HG03159 (cell line): ENCODE measurements at regions not wholly inside any gene's neighbourhood (a gene's known extent, or its start where the extent isn't known, plus 50 kb on each side); places are given as distances from the start of the nearest gene placed in this dataset.
A peak's percentile ranks its signal among the peaks of the same experiment; 100 is the strongest.
"Not testable (repeated sequence)": the region's sequence is repeated elsewhere in the genome, so short reads cannot be mapped to it uniquely, and the experiment has no call there.

Experiments
- ATAC-seq: cut with Tn5 transposase; IDR thresholded peaks from one replicate; pipeline ENCODE4 v1.9.1; 2021; ENCODE audit warnings: mild to moderate bottlenecking, moderate library complexity; ENCODE audit not compliant: unreplicated experiment

- ATAC-seq: no peak
Measured at GRCh38 chr2:185984670-185985069, 246.1 kb downstream of the FSIP2 start.

DNA sequence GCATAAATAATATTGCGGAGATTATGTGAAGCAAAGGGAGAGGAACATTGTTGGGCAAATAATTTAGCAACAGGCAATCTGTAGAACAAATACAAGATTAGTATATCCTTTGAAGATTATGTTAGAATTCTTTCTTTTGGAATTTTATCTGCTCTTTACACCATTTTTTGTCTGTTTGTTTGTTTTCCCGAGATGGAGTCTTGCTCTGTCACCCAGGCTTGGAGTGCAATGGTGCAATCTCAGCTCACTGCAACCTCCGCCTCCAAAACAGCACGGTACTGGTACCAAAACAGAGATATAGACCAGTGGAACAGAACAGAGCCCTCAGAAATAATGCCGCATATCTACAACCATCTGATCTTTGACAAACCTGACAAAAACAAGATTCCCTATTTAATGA is 250.3 kb downstream of the FSIP2 start:
- ATAC-seq: not testable (repeated sequence)

- no peak for ATAC-seq
Measured at GRCh38 chr2:185990861-185991525, 252.4 kb downstream of the FSIP2 start.

- ATAC-seq: no peak
Measured at GRCh38 chr2:185998562-185999070, 260.0 kb downstream of the FSIP2 start.

DNA sequence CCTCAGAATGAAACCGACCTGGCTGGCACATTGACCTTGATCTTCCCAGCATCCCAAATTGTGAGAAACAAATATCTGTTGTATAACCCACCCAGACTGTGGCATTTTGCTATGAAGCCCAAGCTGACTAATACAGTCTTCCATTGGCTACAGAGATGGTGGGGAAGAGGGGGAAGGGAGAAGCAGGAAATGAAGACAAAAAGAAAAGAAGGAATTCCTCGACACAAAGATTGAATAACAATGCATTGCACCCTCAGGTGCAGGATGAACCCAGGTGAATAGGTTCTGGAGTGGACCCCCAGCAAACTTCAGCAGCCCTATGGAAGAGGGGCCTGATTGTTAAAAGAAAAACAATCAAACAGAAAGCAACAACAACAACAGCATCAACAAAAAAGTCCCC is 270.7 kb downstream of the FSIP2 start:
- no peak for ATAC-seq

- ATAC-seq: no peak
Measured at GRCh38 chr2:186017278-186017677, 278.7 kb downstream of the FSIP2 start.

DNA sequence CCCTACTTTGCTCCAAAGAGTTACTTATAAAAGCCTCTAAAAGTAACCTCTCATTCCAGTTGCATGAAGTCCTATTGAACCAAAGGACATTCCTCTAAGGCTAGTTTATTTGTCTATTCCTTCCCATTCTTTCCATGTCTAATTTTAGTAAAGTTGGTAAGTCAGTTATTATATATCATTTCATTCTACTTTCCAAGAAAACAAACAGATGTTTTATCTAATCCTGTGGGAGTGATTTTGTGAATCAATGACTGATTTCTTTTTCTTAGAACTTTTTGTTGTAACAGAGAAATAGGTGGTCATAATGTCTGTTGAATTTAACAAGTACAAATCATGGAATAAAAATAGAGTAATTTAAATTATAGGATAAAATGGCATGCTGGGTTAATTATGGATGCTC is 286.3 kb downstream of the FSIP2 start:
- ATAC-seq: no peak

- ATAC-seq: peak; percentile 81
Measured at GRCh38 chr2:186027922-186028321, 289.3 kb downstream of the FSIP2 start.

DNA sequence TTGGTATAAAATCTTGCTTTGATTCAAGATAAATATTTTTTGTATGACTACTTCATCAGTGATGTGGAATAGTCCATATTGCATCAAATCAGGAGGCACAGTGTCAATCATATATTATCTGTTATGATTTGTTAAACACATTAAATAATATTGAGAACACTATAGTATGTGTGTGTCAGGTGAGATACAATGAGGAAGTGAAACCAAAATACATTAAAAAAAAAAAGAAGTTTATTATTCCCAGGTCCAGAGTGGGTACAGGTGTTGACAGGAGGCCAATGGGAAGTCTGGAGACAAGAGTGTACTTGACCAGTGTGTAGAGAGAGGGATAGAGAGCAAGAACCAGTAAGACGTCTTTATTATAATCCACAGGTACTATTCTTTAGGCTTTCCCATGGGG is 292.6 kb downstream of the FSIP2 start:
- peak; percentile 56 for ATAC-seq

- no peak for ATAC-seq
Measured at GRCh38 chr2:186032102-186032738, 293.6 kb downstream of the FSIP2 start.

GRCh38 chr2:186032930-186033329 is 294.3 kb downstream of the FSIP2 start:
- ATAC-seq: no peak

DNA sequence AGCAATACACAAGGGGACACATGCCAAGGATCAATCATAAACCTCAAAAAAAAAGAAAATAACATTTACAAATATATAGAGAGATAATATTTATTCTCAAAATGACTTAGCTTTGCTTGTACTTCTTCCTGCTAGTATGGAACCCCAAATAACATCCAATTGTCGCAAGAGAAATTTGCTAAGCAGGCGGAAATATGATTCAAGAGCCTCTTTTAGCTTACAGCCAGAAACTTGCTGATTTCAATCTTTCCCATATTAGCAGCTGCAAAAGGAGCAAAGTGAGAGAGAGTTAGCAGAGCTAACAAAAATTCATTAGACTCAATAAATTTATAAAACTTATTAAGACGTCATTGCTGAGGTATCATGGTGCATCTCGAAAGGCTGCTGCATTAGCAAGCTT is 294.9 kb downstream of the FSIP2 start:
- ATAC-seq: no peak

- no peak for ATAC-seq
Measured at GRCh38 chr2:186036862-186037449, 298.4 kb downstream of the FSIP2 start.

- ATAC-seq: no peak
Measured at GRCh38 chr2:186042207-186043028, 303.8 kb downstream of the FSIP2 start.

DNA sequence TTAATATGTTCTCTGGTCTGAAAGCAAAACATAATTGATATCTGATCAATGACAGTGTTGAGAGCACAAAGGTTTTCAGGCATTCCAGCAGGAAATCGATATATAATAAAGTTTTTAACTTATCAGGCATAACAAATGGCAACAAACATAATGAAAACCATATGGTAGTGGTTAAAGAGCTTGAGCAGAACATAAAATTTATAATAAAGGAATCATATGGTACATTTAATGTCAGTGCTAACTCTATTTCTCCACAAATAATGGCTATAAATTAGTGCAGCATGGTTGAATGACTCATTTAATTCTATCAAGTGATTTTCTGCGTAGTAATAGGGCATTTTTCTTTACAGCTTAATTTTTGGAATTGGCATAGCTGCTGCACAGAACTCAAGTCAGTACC is 306.2 kb downstream of the FSIP2 start:
- ATAC-seq: no peak

GRCh38 chr2:186052930-186053329 is 314.3 kb downstream of the FSIP2 start:
- no peak for ATAC-seq

GRCh38 chr2:186058614-186059013 is 320.0 kb downstream of the FSIP2 start:
- no peak for ATAC-seq

GRCh38 chr2:186059096-186059495 is 320.5 kb downstream of the FSIP2 start:
- no peak for ATAC-seq

GRCh38 chr2:186060744-186061440 is 322.3 kb downstream of the FSIP2 start:
- no peak for ATAC-seq

DNA sequence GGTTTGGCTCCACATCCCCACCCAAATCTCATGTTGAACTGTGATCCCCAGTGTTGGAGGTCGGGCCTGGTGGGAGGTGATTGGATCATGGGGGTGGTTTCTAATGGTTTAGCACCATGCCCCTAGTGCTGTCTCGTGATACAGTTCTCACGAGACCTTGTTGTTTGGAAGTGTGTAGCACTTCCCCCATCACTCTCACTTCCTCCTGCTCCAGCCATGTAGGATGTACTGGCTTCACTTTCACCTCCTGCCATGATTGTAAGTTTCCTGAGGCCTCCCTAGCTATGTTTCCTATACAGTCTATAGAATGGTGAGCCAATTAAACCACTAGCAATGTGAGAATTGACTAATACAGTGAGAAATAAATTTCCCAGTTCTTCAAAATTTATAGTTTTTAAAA is 325.9 kb downstream of the FSIP2 start:
- no peak for ATAC-seq

GRCh38 chr2:186065491-186065890 is 326.9 kb downstream of the FSIP2 start:
- ATAC-seq: no peak
